Pulmonary artery endothelial cell (primary cell): ENCODE measurements at regions not wholly inside any gene's neighbourhood (a gene's known extent, or its start where the extent isn't known, plus 50 kb on each side); places are given as distances from the start of the nearest gene placed in this dataset.
"Not testable (repeated sequence)": the region's sequence is repeated elsewhere in the genome, so short reads cannot be mapped to it uniquely, and the experiment has no call there.

Experiments
- DNase-seq: peaks from one replicate; pipeline ENCODE4 v3.0.0-alpha.2; 2011; ENCODE audit warnings: low read depth, low spot score

- no peak for DNase-seq
Measured at GRCh38 chr3:187996609-187997008, 157.3 kb upstream of the LPP start.

GRCh38 chr3:187997490-187997889 is 156.5 kb upstream of the LPP start:
- no peak for DNase-seq

GRCh38 chr3:187997946-187998561 is 155.9 kb upstream of the LPP start:
- no peak for DNase-seq

GRCh38 chr3:187998611-187999010 is 155.3 kb upstream of the LPP start:
- no peak for DNase-seq

- no peak for DNase-seq
Measured at GRCh38 chr3:187999821-188000220, 154.1 kb upstream of the LPP start.

- DNase-seq, result no peak
Measured at GRCh38 chr3:188000361-188000861, 153.5 kb upstream of the LPP start.

- DNase-seq, result no peak
Measured at GRCh38 chr3:188001093-188001492, 152.9 kb upstream of the LPP start.

- DNase-seq, result no peak
Measured at GRCh38 chr3:188001926-188002325, 152.0 kb upstream of the LPP start.

GRCh38 chr3:188002626-188003138 is 151.3 kb upstream of the LPP start:
- DNase-seq, result no peak

- DNase-seq, result no peak
Measured at GRCh38 chr3:188003188-188004171, 150.5 kb upstream of the LPP start.

- DNase-seq, result peak; percentile 76
Measured at GRCh38 chr3:188006726-188007393, 147.1 kb upstream of the LPP start.

- no peak for DNase-seq
Measured at GRCh38 chr3:188007897-188008296, 146.1 kb upstream of the LPP start.

- no peak for DNase-seq
Measured at GRCh38 chr3:188008582-188009213, 145.3 kb upstream of the LPP start.

- DNase-seq, result no peak
Measured at GRCh38 chr3:188010478-188010877, 143.5 kb upstream of the LPP start.

GRCh38 chr3:188019727-188020126 is 134.2 kb upstream of the LPP start:
- no peak for DNase-seq

GRCh38 chr3:188021041-188021440 is 132.9 kb upstream of the LPP start:
- no peak for DNase-seq

GRCh38 chr3:188021502-188022040 is 132.4 kb upstream of the LPP start:
- DNase-seq, result no peak

- not testable (repeated sequence) for DNase-seq
Measured at GRCh38 chr3:188022902-188023301, 131.1 kb upstream of the LPP start.

- no peak for DNase-seq
Measured at GRCh38 chr3:188025555-188025954, 128.4 kb upstream of the LPP start.

GRCh38 chr3:188026191-188026968 is 127.6 kb upstream of the LPP start:
- no peak for DNase-seq
